GM18502 (cell line): ENCODE measurements at regions not wholly inside any gene's neighbourhood (a gene's known extent, or its start where the extent isn't known, plus 50 kb on each side); places are given as distances from the start of the nearest gene placed in this dataset.
"Not testable (repeated sequence)": the region's sequence is repeated elsewhere in the genome, so short reads cannot be mapped to it uniquely, and the experiment has no call there.

Experiments
- ATAC-seq: cut with Tn5 transposase; IDR thresholded peaks from one replicate; pipeline ENCODE4 v1.9.1; 2021; ENCODE audit warnings: mild to moderate bottlenecking; ENCODE audit not compliant: unreplicated experiment, poor library complexity

DNA sequence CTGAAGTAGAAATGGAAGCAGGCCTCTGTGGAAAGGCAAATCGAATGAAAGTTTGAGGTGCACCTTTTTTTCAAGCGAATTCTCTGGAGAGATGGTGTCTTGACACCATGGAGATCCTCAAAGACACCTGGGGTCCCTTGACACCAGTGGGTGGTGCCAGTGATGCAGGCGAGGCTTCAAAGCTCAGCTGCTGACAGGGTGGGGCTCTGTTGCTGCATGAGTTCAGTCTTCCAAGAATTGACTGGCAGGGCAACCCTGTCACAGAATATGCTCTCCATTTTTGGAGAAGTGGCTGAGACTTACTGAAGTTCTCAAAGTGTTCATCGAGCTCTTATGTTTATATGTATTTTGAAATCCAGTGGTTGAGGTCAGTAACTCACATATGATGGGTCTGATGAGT is 1741.6 kb downstream of the SPATA31A7 start:
- ATAC-seq = not testable (repeated sequence)

DNA sequence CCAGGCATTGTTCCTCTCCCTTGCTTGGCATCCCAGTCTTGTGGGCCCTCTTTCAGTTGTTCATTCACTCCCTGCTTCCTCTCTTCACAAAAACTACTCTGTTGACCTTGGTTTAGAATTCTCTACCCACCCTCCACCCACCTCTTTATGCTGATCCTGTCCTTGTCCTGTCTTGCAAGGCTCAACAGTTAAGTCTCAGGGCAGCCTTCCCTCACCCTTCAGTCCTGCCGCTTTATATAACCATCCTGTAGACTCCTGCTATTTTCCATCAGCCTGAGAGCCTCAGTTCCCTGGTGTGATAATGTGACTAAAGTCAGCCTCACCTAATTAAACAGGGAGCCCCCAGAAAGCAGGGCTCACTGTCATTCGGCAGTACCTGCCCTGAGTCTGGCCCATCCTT is 1763.0 kb downstream of the SPATA31A7 start:
- ATAC-seq = not testable (repeated sequence)
